Sigmoid colon (tissue), 6 donors: ENCODE measurements at regions not wholly inside any gene's neighbourhood (a gene's known extent, or its start where the extent isn't known, plus 50 kb on each side); places are given as distances from the start of the nearest gene placed in this dataset.

Source experiments
- DNase-seq: peaks from one replicate; pipeline ENCODE4 v3.0.0-alpha.2; 2019
- H3K27ac ChIP-seq, 4 donors: fragments of 200-600 bp; sonication (generic); one replicate each; pipeline ENCODE4 v1.5.1; 2016 to 2019; ENCODE audit warnings: mild to moderate bottlenecking in 1 of 4
- H3K27me3 ChIP-seq, 3 donors: fragments of 200-600 bp; sonication (generic); one replicate each; pipeline ENCODE4 v1.5.1; 2019; ENCODE audit warnings: mild to moderate bottlenecking in 1 of 3
- H3K36me3 ChIP-seq, 4 donors: fragments of 200-600 bp; sonication (generic); one replicate each; pipeline ENCODE4 v1.5.1; 2016 to 2019
- H3K4me1 ChIP-seq, 4 donors: fragments of 200-600 bp; sonication (generic); one replicate each; pipeline ENCODE4 v1.5.1; 2017 to 2019
- H3K4me3 ChIP-seq, 4 donors: fragments of 200-600 bp; sonication (generic); one replicate each; pipeline ENCODE4 v1.5.1; 2017 to 2019; ENCODE audit warnings: mild to moderate bottlenecking in 2 of 4, moderate library complexity in 1 of 4
- H3K9me3 ChIP-seq, 4 donors: fragments of 200-600 bp in 3 of 4; sonication (generic) in 3 of 4; one replicate each; pipeline versions ENCODE4 v1.5.1 to v1.6.1; 2013 to 2019
- CTCF ChIP-seq, 4 experiments: fragments of 450-650 bp in 3 of 4; fragments of 200-600 bp in 1 of 4; IDR thresholded peaks; one replicate each; pipeline ENCODE4 v1.5.1; 2016 to 2019; ENCODE audit warnings: antibody characterized with exemption in 4 of 4, mild to moderate bottlenecking in 3 of 4, moderate library complexity in 2 of 4
- EP300 ChIP-seq, 4 donors: sonication (generic); formaldehyde crosslinking; IDR thresholded peaks; one replicate each; pipeline ENCODE4 v1.6.1; 2017; ENCODE audit warnings: antibody characterized with exemption in 4 of 4
- POLR2A ChIP-seq, 2 donors: fragments of 450-650 bp; IDR thresholded peaks; one replicate each; pipeline ENCODE4 v1.6.1; 2016; ENCODE audit warnings: antibody characterized with exemption in 2 of 2, mild to moderate bottlenecking in 2 of 2, moderate library complexity in 2 of 2
- POLR2AphosphoS5 ChIP-seq, 4 donors: sonication (generic); formaldehyde crosslinking; IDR thresholded peaks; one replicate each; pipeline ENCODE4 v1.6.1; 2017; ENCODE audit warnings: antibody characterized with exemption in 4 of 4
- WGBS, 2 donors: extraction: QIAGEN DNeasy Blood & Tissue Kit; methylation state at CpG; one replicate each; pipeline ENCODE4 v1.1.7; 2013; 5-methylcytosine and 5-hydroxymethylcytosine counted together
- intact Hi-C: fragments of 100-400 bp; cut with DNase I; formaldehyde crosslinking; loops from one replicate; pipeline ENCODE4 v1.15.1; 2023
- donor health status: healthy with polysubstance abuse.
- donor health status: healthy.

GRCh38 chr3:187983484-187984124, 170.4 kb upstream of the LPP start:
- H3K4me1 ChIP-seq: no peaks in the 10 kb centered on the region
- intact Hi-C loops: no loop called here
- H3K9me3 ChIP-seq: no peaks in the 10 kb centered on the region
- H3K27me3 ChIP-seq: no peaks in the 10 kb centered on the region
- WGBS, 2 donors: 93 to 94% methylated on average over 6 of the region's 6 CpGs
- H3K27ac ChIP-seq: no peak overlapping the region
- DNase-seq: no peak
- H3K4me3 ChIP-seq: no peak overlapping the region
- TF ChIP-seq EP300 (IDR thresholded peaks at IDR 0.05) (no peak), POLR2AphosphoS5 (IDR thresholded peaks at IDR 0.05) (no peak), CTCF (IDR thresholded peaks at IDR 0.05) (no peak), POLR2A (IDR thresholded peaks at IDR 0.05) (no peak)
- no peaks in the 10 kb centered on the region for H3K36me3 ChIP-seq

GRCh38 chr3:187985647-187986046, 168.3 kb upstream of the LPP start:
- no peak for DNase-seq
- Histone ChIP-seq H3K36me3 (no peaks in the 10 kb centered on the region), H3K4me1 (no peaks in the 10 kb centered on the region), H3K4me3 (no peak overlapping the region), H3K27me3 (no peaks in the 10 kb centered on the region), H3K9me3 (no peaks in the 10 kb centered on the region), H3K27ac (no peak overlapping the region)
- TF ChIP-seq CTCF (IDR thresholded peaks at IDR 0.05) (no peak), POLR2A (IDR thresholded peaks at IDR 0.05) (no peak), POLR2AphosphoS5 (IDR thresholded peaks at IDR 0.05) (no peak), EP300 (IDR thresholded peaks at IDR 0.05) (no peak)
- 85 to 93% methylated on average over 2 of the region's 2 CpGs for WGBS, 2 donors
- intact Hi-C loops: no loop called here

GRCh38 chr3:187986514-187986934, 167.4 kb upstream of the LPP start:
- 51 to 71% methylated on average over 5 of the region's 5 CpGs for WGBS, 2 donors
- no peak for DNase-seq
- Histone ChIP-seq H3K4me1 (no peaks in the 10 kb centered on the region), H3K27ac (no peak overlapping the region), H3K27me3 (no peaks in the 10 kb centered on the region), H3K4me3 (no peak overlapping the region), H3K36me3 (no peaks in the 10 kb centered on the region), H3K9me3 (no peaks in the 10 kb centered on the region)
- TF ChIP-seq CTCF (IDR thresholded peaks at IDR 0.05): no peak
- TF ChIP-seq POLR2A (IDR thresholded peaks at IDR 0.05): no peak
- TF ChIP-seq POLR2AphosphoS5 (IDR thresholded peaks at IDR 0.05): no peak
- no peak for TF ChIP-seq EP300 (IDR thresholded peaks at IDR 0.05)
- intact Hi-C loops: no loop called here

GRCh38 chr3:187987187-187987586, 166.8 kb upstream of the LPP start:
- 44 to 77% methylated on average over 3 of the region's 3 CpGs for WGBS, 2 donors
- H3K4me1 ChIP-seq: no peaks in the 10 kb centered on the region
- no peaks in the 10 kb centered on the region for H3K9me3 ChIP-seq
- H3K27me3 ChIP-seq: no peaks in the 10 kb centered on the region
- DNase-seq: no peak
- H3K36me3 ChIP-seq: no peaks in the 10 kb centered on the region
- no peak overlapping the region for H3K4me3 ChIP-seq
- TF ChIP-seq EP300 (IDR thresholded peaks at IDR 0.05) (no peak), CTCF (IDR thresholded peaks at IDR 0.05) (no peak), POLR2A (IDR thresholded peaks at IDR 0.05) (no peak), POLR2AphosphoS5 (IDR thresholded peaks at IDR 0.05) (no peak)
- H3K27ac ChIP-seq: no peak overlapping the region
- intact Hi-C loops: no loop called here

- Histone ChIP-seq H3K27ac (no peak overlapping the region), H3K4me1 (no peaks in the 10 kb centered on the region), H3K9me3 (no peaks in the 10 kb centered on the region), H3K4me3 (no peak overlapping the region), H3K27me3 (no peaks in the 10 kb centered on the region), H3K36me3 (no peaks in the 10 kb centered on the region)
- intact Hi-C loops: no loop called here
- TF ChIP-seq CTCF (IDR thresholded peaks at IDR 0.05): no peak
- TF ChIP-seq POLR2AphosphoS5 (IDR thresholded peaks at IDR 0.05): no peak
- TF ChIP-seq POLR2A (IDR thresholded peaks at IDR 0.05): no peak
- no peak for TF ChIP-seq EP300 (IDR thresholded peaks at IDR 0.05)
- 79 to 93% methylated on average over 4 of the region's 4 CpGs for whole genome bisulfite sequencing, 2 donors
- no peak for DNase-seq
These were observed 166.0 kb upstream of the LPP start for GRCh38 chr3:187987924-187988323.
